GM18498 (cell line): ENCODE measurements at regions not wholly inside any gene's neighbourhood (a gene's known extent, or its start where the extent isn't known, plus 50 kb on each side); places are given as distances from the start of the nearest gene placed in this dataset.
"Not testable (repeated sequence)": the region's sequence is repeated elsewhere in the genome, so short reads cannot be mapped to it uniquely, and the experiment has no call there.

ENCODE experiments used
- ATAC-seq: cut with Tn5 transposase; IDR thresholded peaks from one replicate; pipeline ENCODE4 v1.9.1; 2021; ENCODE audit warnings: mild to moderate bottlenecking, moderate library complexity; ENCODE audit not compliant: unreplicated experiment

GRCh38 chr1:95744731-95745130, 510.7 kb downstream of the RWDD3 start:
- ATAC-seq = no peak

- no peak for ATAC-seq
These were observed 518.7 kb downstream of the RWDD3 start for GRCh38 chr1:95752515-95753381.

GRCh38 chr1:95753382-95754016, 519.5 kb downstream of the RWDD3 start:
- ATAC-seq = no peak

GRCh38 chr1:95754412-95754811, 520.4 kb downstream of the RWDD3 start:
- no peak for ATAC-seq

- no peak for ATAC-seq
These were observed 532.0 kb downstream of the RWDD3 start for GRCh38 chr1:95766036-95766435.

- ATAC-seq = no peak
These were observed 536.6 kb downstream of the RWDD3 start for GRCh38 chr1:95770581-95770980.

- no peak for ATAC-seq
These were observed 544.2 kb downstream of the RWDD3 start for GRCh38 chr1:95778217-95778616.

GRCh38 chr1:95780836-95781235, 546.8 kb downstream of the RWDD3 start:
- no peak for ATAC-seq

- no peak for ATAC-seq
These were observed 556.1 kb downstream of the RWDD3 start for GRCh38 chr1:95790136-95790535.

GRCh38 chr1:95793893-95794292, 559.9 kb downstream of the RWDD3 start:
- no peak for ATAC-seq

GRCh38 chr1:95797761-95798160, 563.8 kb downstream of the RWDD3 start:
- ATAC-seq = not testable (repeated sequence)

- no peak for ATAC-seq
These were observed 572.2 kb downstream of the RWDD3 start for GRCh38 chr1:95806171-95806570.

GRCh38 chr1:95809391-95809790, 575.4 kb downstream of the RWDD3 start:
- ATAC-seq = no peak

GRCh38 chr1:95815511-95815910, 581.5 kb downstream of the RWDD3 start:
- no peak for ATAC-seq

- ATAC-seq = no peak
These were observed 595.5 kb downstream of the RWDD3 start for GRCh38 chr1:95829556-95829955.

- ATAC-seq = no peak
These were observed 598.4 kb downstream of the RWDD3 start for GRCh38 chr1:95832370-95832769.

- no peak for ATAC-seq
These were observed 615.4 kb downstream of the RWDD3 start for GRCh38 chr1:95849439-95849838.

GRCh38 chr1:95850165-95850649, 616.2 kb downstream of the RWDD3 start:
- ATAC-seq = no peak

GRCh38 chr1:95850763-95851162, 616.8 kb downstream of the RWDD3 start:
- ATAC-seq = no peak

- no peak for ATAC-seq
These were observed 618.6 kb downstream of the RWDD3 start for GRCh38 chr1:95852483-95853070.

- ATAC-seq = no peak
These were observed 620.4 kb downstream of the RWDD3 start for GRCh38 chr1:95854457-95854856.

- no peak for ATAC-seq
These were observed 629.1 kb downstream of the RWDD3 start for GRCh38 chr1:95863086-95863485.
